SK-N-SH (cell line): ENCODE measurements at regions not wholly inside any gene's neighbourhood (a gene's known extent, or its start where the extent isn't known, plus 50 kb on each side); places are given as distances from the start of the nearest gene placed in this dataset.

Experiments
- CHD2 ChIP-seq: fragments of 150-350 bp; IDR thresholded peaks from 2 replicates; pipeline ENCODE4 v1.6.1; 2018; ENCODE audit warnings: low read length; ENCODE audit not compliant: partially characterized antibody
- CTCF ChIP-seq: fragments of 200-600 bp; sonication (generic); IDR thresholded peaks from 2 replicates; pipeline ENCODE4 v1.6.1; 2017; ENCODE audit warnings: antibody characterized with exemption, mild to moderate bottlenecking, moderate library complexity
- ELF1 ChIP-seq: IDR thresholded peaks from 2 replicates; pipeline ENCODE4 v1.4.0; 2012
- EP300 ChIP-seq, 2 experiments: IDR thresholded peaks; 2 replicates each; pipeline versions ENCODE4 v1.4.0 to v1.6.1; 2012; ENCODE audit warnings: borderline replicate concordance in 1 of 2, low read depth in 1 of 2, low read length in 1 of 2
- MAX ChIP-seq: IDR thresholded peaks from 2 replicates; pipeline ENCODE4 v1.4.0; 2012; ENCODE audit warnings: low read depth
- MXI1 ChIP-seq: IDR thresholded peaks from 2 replicates; pipeline ENCODE4 v1.6.1; 2012; ENCODE audit warnings: mild to moderate bottlenecking, low read depth, low read length, improper control_type of control experiment
- REST ChIP-seq: IDR thresholded peaks from 2 replicates; pipeline ENCODE4 v1.6.1; 2012; ENCODE audit warnings: mild to moderate bottlenecking, low read depth, low read length, moderate library complexity
- SIN3A ChIP-seq: IDR thresholded peaks from 2 replicates; pipeline ENCODE4 v1.6.1; 2012; ENCODE audit warnings: low read depth, mild to moderate bottlenecking, low read length, moderate library complexity, borderline replicate concordance
- TAF1 ChIP-seq: IDR thresholded peaks from 2 replicates; pipeline ENCODE4 v1.6.1; 2012; ENCODE audit warnings: low read depth, mild to moderate bottlenecking, low read length, moderate library complexity, borderline replicate concordance
- USF1 ChIP-seq: IDR thresholded peaks from 2 replicates; pipeline ENCODE4 v1.4.0; 2012; ENCODE audit warnings: low read depth, borderline replicate concordance
- YY1 ChIP-seq: IDR thresholded peaks from 2 replicates; pipeline ENCODE4 v1.4.0; 2012; ENCODE audit warnings: low read depth, mild to moderate bottlenecking

- TF ChIP-seq SIN3A (no peak), REST (no peak), CTCF (no peak), EP300 (IDR thresholded peaks at IDR 0.05; ENCODE audit: borderline replicate concordance in 1 of 2, low read depth in 1 of 2, low read length in 1 of 2) (no peak), USF1 (no peak), YY1 (no peak), TAF1 (no peak), MXI1 (no peak), CHD2 (no peak), MAX (no peak), ELF1 (no peak)
These were observed 212.1 kb upstream of the KLF14 start for GRCh38 chr7:130946114-130946513.
